ENCODE measurements at regions not wholly inside any gene's neighbourhood (a gene's known extent, or its start where the extent isn't known, plus 50 kb on each side); places are given as distances from the start of the nearest gene placed in this dataset.

GRCh38 chr17:83144421-83145357 lies 65.3 kb downstream of the METRNL start:
- TF ChIP-seq CTCF (conservative IDR thresholded peaks at IDR 0.05) (no peak), EZH2 (IDR thresholded peaks at IDR 0.05; ENCODE audit: low read depth) (no peak)

Measured in PC-9 (cell line).